Left lung (tissue), 4 donors: ENCODE measurements at regions not wholly inside any gene's neighbourhood (a gene's known extent, or its start where the extent isn't known, plus 50 kb on each side); places are given as distances from the start of the nearest gene placed in this dataset.
A peak's percentile ranks its signal among the peaks of the same experiment; 100 is the strongest.

Experiments
- ATAC-seq: fragments of 200-7000 bp; cut with Tn5 transposase; one replicate; pipeline ENCODE4 v1.9.1; 2020; ENCODE audit warnings: moderate library complexity
- DNase-seq, 4 donors: peaks; one replicate each; pipeline ENCODE4 v3.0.0-alpha.2; 2013 to 2020
- H3K27ac ChIP-seq, 2 donors: fragments of 200-600 bp; sonication (generic) in 1 of 2; one replicate each; pipeline versions ENCODE4 v1.5.0 to v1.8.0; 2020 to 2021
- H3K27me3 ChIP-seq, 2 donors: fragments of 200-600 bp; sonication (generic) in 1 of 2; one replicate each; pipeline versions ENCODE4 v1.5.0 to v1.8.0; 2020 to 2021
- H3K36me3 ChIP-seq, 2 donors: fragments of 200-600 bp; sonication (generic) in 1 of 2; one replicate each; pipeline versions ENCODE4 v1.5.0 to v1.8.0; 2020 to 2021
- H3K4me1 ChIP-seq, 2 donors: fragments of 200-600 bp; one replicate each; pipeline ENCODE4 v1.8.0; 2021
- H3K4me3 ChIP-seq, 2 donors: fragments of 200-600 bp; sonication (generic) in 1 of 2; one replicate each; pipeline versions ENCODE4 v1.5.0 to v1.8.0; 2020 to 2021; ENCODE audit warnings: mild to moderate bottlenecking in 1 of 2
- H3K9me3 ChIP-seq, 2 donors: fragments of 200-600 bp; sonication (generic) in 1 of 2; one replicate each; pipeline versions ENCODE4 v1.5.0 to v1.8.0; 2020 to 2021
- intact Hi-C, 2 donors: fragments of 100-400 bp; cut with DNase I; formaldehyde crosslinking; loops; one replicate each; pipeline versions ENCODE4 v1.11.2 to v1.14.2; 2022
- TF ChIP-seq, protein P1 (sequence below), 2 donors: fragments of 200-600 bp; sonication (generic) in 1 of 2; IDR thresholded peaks; one replicate each; pipeline versions ENCODE4 v1.5.0 to v1.8.0; 2021; ENCODE audit warnings: antibody characterized with exemption in 2 of 2
- donor health status: DM: no; HTN: yes; CAD: no.
- donor health status: DM: no; HTN: no; CAD: no.

DNA sequence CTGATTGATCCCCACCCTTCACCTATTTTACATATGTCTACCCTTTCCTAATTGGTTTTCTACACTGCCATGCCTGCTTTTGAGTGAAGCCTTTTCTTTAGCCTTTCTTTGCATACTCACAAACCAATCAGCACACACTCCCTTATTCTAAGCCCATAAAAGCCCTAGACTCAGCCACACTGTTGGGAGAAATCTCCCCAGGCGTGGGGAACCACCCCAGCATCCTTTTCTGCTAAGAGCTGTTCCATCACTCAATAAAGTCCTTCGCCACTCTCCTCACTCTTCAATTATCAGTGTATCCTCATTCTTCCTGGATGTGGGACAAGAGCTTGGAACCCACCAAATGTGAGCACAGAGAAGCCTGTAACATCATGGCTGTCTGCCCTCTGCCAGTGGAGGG lies 343.6 kb downstream of the SLITRK1 start:
- no peak for ATAC-seq
- Histone ChIP-seq H3K36me3 (no peaks in the 10 kb centered on the region), H3K4me3 (no peak overlapping the region), H3K4me1 (no peaks in the 10 kb centered on the region), H3K9me3 (peaks cover 0 to 32% of the 10 kb centered on the region in 2 donors), H3K27me3 (no peaks in the 10 kb centered on the region), H3K27ac (no peak overlapping the region)
- DNase-seq, result no peak
- intact Hi-C loops, result no loop called here
- TF ChIP-seq, protein P1, sequence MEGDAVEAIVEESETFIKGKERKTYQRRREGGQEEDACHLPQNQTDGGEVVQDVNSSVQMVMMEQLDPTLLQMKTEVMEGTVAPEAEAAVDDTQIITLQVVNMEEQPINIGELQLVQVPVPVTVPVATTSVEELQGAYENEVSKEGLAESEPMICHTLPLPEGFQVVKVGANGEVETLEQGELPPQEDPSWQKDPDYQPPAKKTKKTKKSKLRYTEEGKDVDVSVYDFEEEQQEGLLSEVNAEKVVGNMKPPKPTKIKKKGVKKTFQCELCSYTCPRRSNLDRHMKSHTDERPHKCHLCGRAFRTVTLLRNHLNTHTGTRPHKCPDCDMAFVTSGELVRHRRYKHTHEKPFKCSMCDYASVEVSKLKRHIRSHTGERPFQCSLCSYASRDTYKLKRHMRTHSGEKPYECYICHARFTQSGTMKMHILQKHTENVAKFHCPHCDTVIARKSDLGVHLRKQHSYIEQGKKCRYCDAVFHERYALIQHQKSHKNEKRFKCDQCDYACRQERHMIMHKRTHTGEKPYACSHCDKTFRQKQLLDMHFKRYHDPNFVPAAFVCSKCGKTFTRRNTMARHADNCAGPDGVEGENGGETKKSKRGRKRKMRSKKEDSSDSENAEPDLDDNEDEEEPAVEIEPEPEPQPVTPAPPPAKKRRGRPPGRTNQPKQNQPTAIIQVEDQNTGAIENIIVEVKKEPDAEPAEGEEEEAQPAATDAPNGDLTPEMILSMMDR (IDR thresholded peaks at IDR 0.05), result no peak

DNA sequence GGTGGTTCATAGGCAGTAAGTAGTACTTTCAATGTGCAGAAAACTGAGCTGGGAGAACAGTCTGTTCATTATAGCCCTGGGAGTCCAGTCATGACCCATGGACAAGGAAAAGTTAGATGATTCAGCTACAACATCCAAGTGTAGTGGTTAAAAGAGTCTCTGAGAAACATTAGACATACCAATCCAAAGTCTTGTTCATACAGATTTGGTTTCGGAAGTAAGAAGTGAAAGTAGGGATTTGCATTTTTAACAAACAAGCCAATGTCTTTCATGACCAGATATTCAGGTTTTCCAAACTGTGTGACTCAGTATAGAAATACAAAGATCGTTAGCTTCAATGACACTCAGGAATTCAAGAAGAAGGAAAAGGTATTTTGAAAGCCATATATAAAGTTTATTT lies 345.3 kb downstream of the SLITRK1 start:
- Histone ChIP-seq H3K4me3 (no peak overlapping the region), H3K27ac (no peak overlapping the region), H3K4me1 (no peaks in the 10 kb centered on the region), H3K27me3 (no peaks in the 10 kb centered on the region), H3K36me3 (no peaks in the 10 kb centered on the region), H3K9me3 (peaks cover 0 to 42% of the 10 kb centered on the region in 2 donors)
- DNase-seq, result no peak
- no peak for ATAC-seq
- intact Hi-C loops, result no loop called here
- TF ChIP-seq, protein P1 (IDR thresholded peaks at IDR 0.05), result no peak

DNA sequence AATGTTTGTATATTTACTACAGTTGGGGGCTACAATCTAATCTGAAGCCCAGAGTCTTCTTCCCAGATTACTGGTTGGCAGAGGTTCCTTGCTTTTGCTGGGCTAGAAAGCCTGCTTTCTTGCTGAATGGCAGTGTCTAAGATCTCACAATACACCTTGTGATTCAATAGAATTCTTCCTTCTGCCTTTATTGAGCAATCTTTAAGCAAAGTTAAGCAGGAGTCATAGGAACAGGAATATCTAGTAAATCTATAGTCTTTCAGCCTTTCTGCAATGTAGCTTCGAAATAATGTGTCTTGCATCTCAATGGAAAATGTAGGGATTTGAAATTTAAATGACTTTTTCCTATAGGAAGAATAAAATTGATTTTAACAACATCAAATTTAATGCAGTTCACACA lies 346.1 kb downstream of the SLITRK1 start:
- intact Hi-C loops, result no loop called here

DNA sequence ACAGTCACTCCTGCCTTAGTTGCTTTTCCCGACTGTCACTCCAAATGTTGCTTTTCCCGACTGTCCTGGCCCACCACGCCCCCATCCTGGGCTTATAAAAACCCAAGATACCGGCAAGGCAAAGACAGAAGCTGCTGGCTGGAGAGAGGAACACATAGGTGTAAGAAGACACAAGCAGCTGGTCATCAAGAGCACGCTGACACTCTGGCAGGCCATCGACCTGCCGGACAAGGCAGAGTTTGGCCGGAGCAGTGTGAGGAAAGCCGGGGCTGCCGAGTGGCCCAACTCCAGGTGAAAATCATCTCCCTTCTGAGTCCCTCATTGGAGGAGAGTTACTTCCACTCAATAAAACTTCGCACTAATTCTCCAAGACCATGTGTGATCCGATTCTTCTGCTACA lies 349.5 kb downstream of the SLITRK1 start:
- peaks cover 0 to 26% of the 10 kb centered on the region in 2 donors for H3K9me3 ChIP-seq
- H3K36me3 ChIP-seq, result no peaks in the 10 kb centered on the region
- peak in 1 of 4 donors; percentile 49 for DNase-seq
- intact Hi-C loops, result no loop called here
- TF ChIP-seq, protein P1 (IDR thresholded peaks at IDR 0.05), result no peak
- no peaks in the 10 kb centered on the region for H3K27me3 ChIP-seq
- no peak overlapping the region for H3K4me3 ChIP-seq
- no peaks in the 10 kb centered on the region for H3K4me1 ChIP-seq
- H3K27ac ChIP-seq, result no peak overlapping the region
- no peak for ATAC-seq

More for the DNA sequence above, 346.1 kb downstream of the SLITRK1 start:
- no peak overlapping the region for H3K27ac ChIP-seq
- H3K4me1 ChIP-seq, result no peaks in the 10 kb centered on the region
- no peak for ATAC-seq
- DNase-seq, result no peak
- no peak overlapping the region for H3K4me3 ChIP-seq
- H3K9me3 ChIP-seq, result peaks cover 0 to 42% of the 10 kb centered on the region in 2 donors
- no peaks in the 10 kb centered on the region for H3K27me3 ChIP-seq
- no peaks in the 10 kb centered on the region for H3K36me3 ChIP-seq
- TF ChIP-seq, protein P1 (IDR thresholded peaks at IDR 0.05), result no peak

DNA sequence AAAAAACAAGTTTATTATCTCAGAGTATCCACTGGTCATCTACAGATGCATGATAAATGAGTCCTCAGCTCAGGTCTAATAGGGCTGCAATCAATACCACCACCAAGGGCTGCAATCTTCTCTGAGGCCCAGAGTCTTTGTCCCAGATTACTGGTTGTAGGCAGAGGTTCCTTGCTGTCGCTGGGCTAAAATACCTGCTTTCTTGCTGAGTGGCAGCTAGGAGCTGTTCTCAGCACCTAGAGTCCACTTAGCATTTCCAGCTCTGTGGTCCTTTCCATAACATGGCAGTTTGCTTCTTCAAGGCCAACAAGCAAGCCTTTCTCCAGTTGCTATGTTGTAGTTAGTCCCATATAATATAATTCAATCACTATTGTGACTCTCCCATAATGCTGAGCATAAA lies 351.3 kb downstream of the SLITRK1 start:
- Histone ChIP-seq H3K36me3 (no peaks in the 10 kb centered on the region), H3K27me3 (no peaks in the 10 kb centered on the region), H3K9me3 (peaks cover 0 to 24% of the 10 kb centered on the region in 2 donors), H3K4me1 (no peaks in the 10 kb centered on the region), H3K27ac (no peak overlapping the region), H3K4me3 (no peak overlapping the region)
- no peak for DNase-seq
- ATAC-seq, result no peak
- TF ChIP-seq, protein P1 (IDR thresholded peaks at IDR 0.05), result no peak
- intact Hi-C loops, result no loop called here
